ENCODE measurements at regions not wholly inside any gene's neighbourhood (a gene's known extent, or its start where the extent isn't known, plus 50 kb on each side); places are given as distances from the start of the nearest gene placed in this dataset.

- ATAC-seq (ENCODE audit: low FRiP score) (no peak), DNase-seq (ENCODE audit: low spot score) (no peak)
- TF ChIP-seq CTCF (IDR thresholded peaks at IDR 0.05), result no peak
Measured at GRCh38 chr6:95175927-95176675, 401.2 kb upstream of the MANEA start.

- no peak for TF ChIP-seq CTCF (IDR thresholded peaks at IDR 0.05)
- ATAC-seq (ENCODE audit: low FRiP score) (no peak), DNase-seq (ENCODE audit: low spot score) (no peak)
Measured at GRCh38 chr6:95185874-95186273, 391.5 kb upstream of the MANEA start.

GRCh38 chr6:95186710-95187109 lies 390.6 kb upstream of the MANEA start:
- ATAC-seq (ENCODE audit: low FRiP score) (no peak), DNase-seq (ENCODE audit: low spot score) (no peak)
- TF ChIP-seq CTCF (IDR thresholded peaks at IDR 0.05), result no peak

GRCh38 chr6:95197590-95197989 lies 379.7 kb upstream of the MANEA start:
- DNase-seq (ENCODE audit: low spot score) (no peak), ATAC-seq (ENCODE audit: low FRiP score) (no peak)
- TF ChIP-seq CTCF (IDR thresholded peaks at IDR 0.05), result no peak

- DNase-seq (ENCODE audit: low spot score) (peak; percentile 24), ATAC-seq (ENCODE audit: low FRiP score) (no peak)
- TF ChIP-seq CTCF (IDR thresholded peaks at IDR 0.05), result no peak
Measured at GRCh38 chr6:95203153-95203754, 374.1 kb upstream of the MANEA start.

GRCh38 chr6:95204178-95204577 lies 373.2 kb upstream of the MANEA start:
- ATAC-seq (ENCODE audit: low FRiP score) (no peak), DNase-seq (ENCODE audit: low spot score) (no peak)
- no peak for TF ChIP-seq CTCF (IDR thresholded peaks at IDR 0.05)

GRCh38 chr6:95208621-95209020 lies 368.7 kb upstream of the MANEA start:
- ATAC-seq (ENCODE audit: low FRiP score), result no peak
- no peak for TF ChIP-seq CTCF (IDR thresholded peaks at IDR 0.05)
- DNase-seq (ENCODE audit: low spot score), result no peak

All from omental fat pad (tissue), 3 donors.